Heart left ventricle (tissue), 16 donors: ENCODE measurements at regions not wholly inside any gene's neighbourhood (a gene's known extent, or its start where the extent isn't known, plus 50 kb on each side); places are given as distances from the start of the nearest gene placed in this dataset.

Source experiments
- ATAC-seq, 4 donors: fragments of 200-7000 bp; cut with Tn5 transposase; one replicate each; pipeline ENCODE4 v1.9.1; 2020 to 2022; ENCODE audit warnings: moderate library complexity in 4 of 4, mild to moderate bottlenecking in 3 of 4, moderate number of reproducible peaks in 1 of 4
- DNase-seq, 5 donors: peaks; one replicate each; pipeline ENCODE4 v3.0.0-alpha.2; 2020
- H3K27ac ChIP-seq, 12 donors: fragments of 200-600 bp; sonication (generic) in 4 of 12; one replicate each; pipeline versions ENCODE4 v1.5.0 to v1.8.0; 2016 to 2022; ENCODE audit warnings: mild to moderate bottlenecking in 2 of 12
- H3K27me3 ChIP-seq, 9 donors: fragments of 200-600 bp; sonication (generic) in 2 of 9; one replicate each; pipeline versions ENCODE4 v1.5.1 to v1.8.0; 2016 to 2022; ENCODE audit warnings: mild to moderate bottlenecking in 3 of 9
- H3K36me3 ChIP-seq, 9 donors: fragments of 200-600 bp; sonication (generic) in 2 of 9; one replicate each; pipeline versions ENCODE4 v1.5.0 to v1.8.0; 2018 to 2022; ENCODE audit warnings: mild to moderate bottlenecking in 2 of 9
- H3K4me1 ChIP-seq, 12 donors: fragments of 200-600 bp; sonication (generic) in 4 of 12; one replicate each; pipeline versions ENCODE4 v1.5.0 to v1.8.0; 2016 to 2022; ENCODE audit warnings: mild to moderate bottlenecking in 3 of 12
- H3K4me3 ChIP-seq, 12 donors: fragments of 200-600 bp; sonication (generic) in 4 of 12; one replicate each; pipeline versions ENCODE4 v1.5.0 to v1.8.0; 2017 to 2022; ENCODE audit warnings: mild to moderate bottlenecking in 9 of 12, moderate library complexity in 4 of 12
- H3K9me3 ChIP-seq, 12 donors: fragments of 200-600 bp; sonication (generic) in 4 of 12; one replicate each; pipeline versions ENCODE4 v1.5.0 to v1.8.0; 2016 to 2022; ENCODE audit warnings: mild to moderate bottlenecking in 1 of 12
- POLR2A ChIP-seq, 2 donors: fragments of 450-650 bp; IDR thresholded peaks; one replicate each; pipeline ENCODE4 v1.6.1; 2017; ENCODE audit warnings: antibody characterized with exemption in 2 of 2, mild to moderate bottlenecking in 2 of 2, moderate library complexity in 2 of 2
- WGBS, 4 donors: extraction: QIAGEN DNeasy Blood & Tissue Kit in 2 of 4; methylation state at CpG; one replicate each; pipeline versions ENCODE4 v1.1.5 to v1.1.7; 2013 to 2018; 5-methylcytosine and 5-hydroxymethylcytosine counted together
- intact Hi-C, 10 donors: fragments of 100-400 bp; cut with DNase I; formaldehyde crosslinking; loops; one replicate each; pipeline versions ENCODE4 v1.11.1 to v1.14.2; 2022
- TF ChIP-seq, protein P1 (sequence below), 12 donors: fragments of 200-600 bp; sonication (generic) in 4 of 12; IDR thresholded peaks; one replicate each; pipeline versions ENCODE4 v1.5.0 to v1.8.0; 2018 to 2022; ENCODE audit warnings: antibody characterized with exemption in 12 of 12, mild to moderate bottlenecking in 5 of 12
- donor health status: ischemic (EF 13 %, LVEDD 7.1; RV severe dilation, severe dysfunction).
- donor health status: healthy with polysubstance abuse.
- donor health status: DM: no; HTN: yes; CAD: no.
- donor health status: DM: no; HTN: no; CAD: no.
- donor health status: ischemic (EF 25% LVEDD 6.9; RV normal size, moderate dysfunction).
- donor health status: ischemic (EF 25% LVEDD 5.7; RV mildly dilated, moderate dysfunction).
- donor health status: healthy.
- donor health status: DM: yes; HTN: yes; CAD: no.
- donor health status: ischemic (EF 35%, LVEDD 5.7; RV mildly dilated, moderate dysfunction).
- donor health status: nonischemic (EF 11% LVEDD 7.7; RV severe dilation, severe dysfunction).
- donor health status: DM: yes; HTN: yes; CAD: no.
- donor health status: PGD.
- donor health status: ischemic (EF 29% LVEDD 5.4; RV normal size, mild dysfunction).
- donor health status: nonischemic (EF 23%, LVEDD 6.1; RV moderate dilation, normal function).

DNA sequence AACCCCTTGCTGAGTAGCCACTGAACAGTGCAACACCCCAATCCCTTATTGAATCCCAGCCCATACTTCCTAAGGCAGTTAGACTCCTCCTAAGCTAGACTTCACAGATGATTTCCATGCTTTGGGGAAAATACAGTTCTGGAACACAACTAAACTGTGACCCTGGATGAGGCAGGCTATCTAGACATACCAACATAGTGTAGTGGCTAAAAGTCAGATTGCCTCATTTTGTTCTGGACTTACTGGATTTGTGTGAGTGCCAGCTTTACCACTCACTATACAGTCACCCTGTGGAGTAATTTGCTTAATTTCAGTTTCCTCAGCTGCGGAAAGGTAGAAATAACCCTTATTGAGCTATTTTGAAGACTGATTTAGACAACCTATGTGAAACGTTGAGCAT, 203.1 kb downstream of the ASCL1 start:
- ATAC-seq (no peak), DNase-seq (no peak)
- 71 to 86% (median 77%) methylated on average over 2 of the region's 2 CpGs for WGBS, 4 donors
- Histone ChIP-seq H3K9me3 (peaks cover 0 to 5% (median 0%) of the 10 kb centered on the region in 12 donors), H3K4me3 (no peak overlapping the region), H3K4me1 (no peaks in the 10 kb centered on the region), H3K27ac (no peak overlapping the region), H3K27me3 (no peaks in the 10 kb centered on the region), H3K36me3 (no peaks in the 10 kb centered on the region)
- TF ChIP-seq, protein P1, sequence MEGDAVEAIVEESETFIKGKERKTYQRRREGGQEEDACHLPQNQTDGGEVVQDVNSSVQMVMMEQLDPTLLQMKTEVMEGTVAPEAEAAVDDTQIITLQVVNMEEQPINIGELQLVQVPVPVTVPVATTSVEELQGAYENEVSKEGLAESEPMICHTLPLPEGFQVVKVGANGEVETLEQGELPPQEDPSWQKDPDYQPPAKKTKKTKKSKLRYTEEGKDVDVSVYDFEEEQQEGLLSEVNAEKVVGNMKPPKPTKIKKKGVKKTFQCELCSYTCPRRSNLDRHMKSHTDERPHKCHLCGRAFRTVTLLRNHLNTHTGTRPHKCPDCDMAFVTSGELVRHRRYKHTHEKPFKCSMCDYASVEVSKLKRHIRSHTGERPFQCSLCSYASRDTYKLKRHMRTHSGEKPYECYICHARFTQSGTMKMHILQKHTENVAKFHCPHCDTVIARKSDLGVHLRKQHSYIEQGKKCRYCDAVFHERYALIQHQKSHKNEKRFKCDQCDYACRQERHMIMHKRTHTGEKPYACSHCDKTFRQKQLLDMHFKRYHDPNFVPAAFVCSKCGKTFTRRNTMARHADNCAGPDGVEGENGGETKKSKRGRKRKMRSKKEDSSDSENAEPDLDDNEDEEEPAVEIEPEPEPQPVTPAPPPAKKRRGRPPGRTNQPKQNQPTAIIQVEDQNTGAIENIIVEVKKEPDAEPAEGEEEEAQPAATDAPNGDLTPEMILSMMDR (IDR thresholded peaks at IDR 0.05): no peak
- intact Hi-C loops: no loop called here

DNA sequence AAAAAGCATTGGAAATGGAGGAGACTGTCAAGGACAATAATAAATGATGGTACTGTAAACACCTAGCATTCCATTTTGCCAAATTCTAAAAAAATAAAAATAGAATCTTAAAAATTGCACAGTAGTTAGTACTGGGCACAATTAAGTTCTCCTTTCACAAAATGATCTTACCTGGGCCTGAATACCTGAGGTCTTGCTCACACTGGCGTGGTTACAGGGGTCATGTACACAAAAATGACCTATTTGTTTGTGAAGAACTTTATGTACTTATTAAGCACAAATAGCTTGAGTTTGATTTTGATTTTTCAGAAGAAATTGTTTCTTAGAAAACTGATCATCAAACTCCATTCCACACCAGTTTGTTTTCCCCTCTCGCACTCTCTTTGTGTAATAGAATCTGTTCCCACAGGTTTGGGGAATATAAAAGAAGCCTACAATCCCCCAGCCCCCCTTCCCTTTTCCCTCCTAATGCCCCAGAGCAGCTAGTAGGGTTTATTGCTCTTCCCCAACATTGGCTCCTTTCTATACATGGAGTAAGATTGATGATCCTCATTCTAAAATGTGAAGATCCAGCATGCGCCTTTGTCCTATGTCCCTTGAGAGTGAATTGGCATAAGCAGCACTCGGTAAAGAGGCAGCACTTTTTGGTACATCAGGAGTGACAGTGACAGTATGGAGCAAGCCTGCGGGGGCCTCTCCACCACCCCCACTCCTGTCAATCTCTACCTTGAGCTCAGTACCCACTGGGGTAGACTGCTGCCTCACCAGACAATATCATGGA, 204.3 kb downstream of the ASCL1 start:
- H3K27ac ChIP-seq: no peak overlapping the region
- intact Hi-C loops: no loop called here
- ATAC-seq: no peak
- H3K27me3 ChIP-seq: no peaks in the 10 kb centered on the region
- DNase-seq: no peak
- H3K4me1 ChIP-seq: no peaks in the 10 kb centered on the region
- TF ChIP-seq POLR2A (IDR thresholded peaks at IDR 0.05): no peak
- TF ChIP-seq, protein P1 (IDR thresholded peaks at IDR 0.05): no peak
- H3K4me3 ChIP-seq: no peak overlapping the region
- no peaks in the 10 kb centered on the region for H3K36me3 ChIP-seq
- WGBS, 4 donors: 69 to 80% (median 74%) methylated on average over 5 of the region's 5 CpGs
- H3K9me3 ChIP-seq: peaks cover 0 to 4% (median 0%) of the 10 kb centered on the region in 12 donors

DNA sequence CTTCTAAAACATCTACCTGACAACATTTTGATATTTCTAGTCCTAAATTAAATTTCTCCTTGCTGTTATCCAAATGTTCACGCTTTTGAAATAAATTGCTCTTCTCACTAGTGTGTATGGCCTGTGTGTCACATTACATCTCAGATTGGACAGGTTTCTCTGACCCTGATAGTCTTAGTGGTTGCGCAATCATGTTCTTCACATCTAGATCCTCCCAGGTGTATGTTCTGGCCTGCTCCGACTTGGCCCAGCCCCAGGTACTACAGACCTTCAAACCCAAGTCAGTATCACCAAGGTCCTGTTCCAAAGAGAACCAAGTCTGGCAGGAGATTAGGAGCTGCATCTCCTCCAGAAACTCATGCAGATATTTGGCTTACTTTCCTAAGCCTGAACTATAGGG, 209.5 kb downstream of the ASCL1 start:
- peaks cover 0 to 4% (median 0%) of the 10 kb centered on the region in 9 donors for H3K27me3 ChIP-seq
- 79 to 85% (median 81%) methylated on average over 3 of the region's 3 CpGs for WGBS, 4 donors
- H3K4me1 ChIP-seq: no peaks in the 10 kb centered on the region
- H3K4me3 ChIP-seq: no peak overlapping the region
- no peaks in the 10 kb centered on the region for H3K36me3 ChIP-seq
- intact Hi-C loops: no loop called here
- ATAC-seq (no peak), DNase-seq (no peak)
- H3K9me3 ChIP-seq: no peaks in the 10 kb centered on the region
- no peak overlapping the region for H3K27ac ChIP-seq
- no peak for TF ChIP-seq POLR2A (IDR thresholded peaks at IDR 0.05)
- TF ChIP-seq, protein P1 (IDR thresholded peaks at IDR 0.05): no peak

DNA sequence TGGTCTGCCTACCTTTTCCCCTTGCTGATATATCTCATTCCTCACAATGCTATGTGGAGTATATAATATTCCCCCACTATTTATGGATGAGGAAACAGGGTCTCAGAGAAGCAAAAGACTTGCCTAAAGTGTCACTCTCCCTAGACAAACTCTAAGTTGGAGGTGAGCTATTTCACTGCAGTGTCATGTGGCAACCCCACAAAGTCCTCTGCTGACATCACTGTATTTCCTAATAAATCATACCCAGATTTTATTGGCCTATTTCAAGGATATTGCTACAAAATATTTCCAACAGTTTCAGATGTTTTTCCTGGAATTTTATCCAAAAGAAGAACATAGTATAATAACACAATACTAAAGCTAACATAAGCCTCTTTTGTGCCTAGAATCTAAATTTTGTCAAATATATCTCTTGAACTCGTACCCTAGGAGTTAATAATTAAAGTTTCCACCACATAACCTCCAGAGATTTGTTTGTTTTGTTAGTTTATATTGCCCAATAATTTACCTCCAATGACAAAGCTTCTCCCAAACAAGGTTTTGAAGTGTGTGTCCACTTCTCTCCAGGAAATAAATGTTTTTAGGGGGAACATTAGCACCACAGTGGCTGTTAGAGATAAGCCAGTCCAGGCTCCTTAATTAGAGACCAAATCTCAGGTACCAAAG, 215.1 kb downstream of the ASCL1 start:
- Histone ChIP-seq H3K27me3 (peaks cover 0 to 4% (median 0%) of the 10 kb centered on the region in 9 donors), H3K4me3 (no peak overlapping the region), H3K27ac (no peak overlapping the region), H3K4me1 (no peaks in the 10 kb centered on the region), H3K9me3 (peaks cover 0 to 5% (median 0%) of the 10 kb centered on the region in 12 donors), H3K36me3 (no peaks in the 10 kb centered on the region)
- no peak for TF ChIP-seq POLR2A (IDR thresholded peaks at IDR 0.05)
- TF ChIP-seq, protein P1 (IDR thresholded peaks at IDR 0.05): no peak
- 18 to 29% (median 24%) methylated on average over 1 of the region's 1 CpG for WGBS, 4 donors
- DNase-seq: no peak
- intact Hi-C loops: no loop called here
- ATAC-seq: no peak
